ENCODE measurements at regions not wholly inside any gene's neighbourhood (a gene's known extent, or its start where the extent isn't known, plus 50 kb on each side); places are given as distances from the start of the nearest gene placed in this dataset.

GRCh38 chr7:68461430-68461829 is 1136.8 kb upstream of the AUTS2 start:
- TF ChIP-seq CTCF (IDR thresholded peaks at IDR 0.05; ENCODE audit: borderline replicate concordance, extremely low read depth, low read length, poor library complexity, severe bottlenecking): no peak
- TF ChIP-seq EZH2 (IDR thresholded peaks at IDR 0.05; ENCODE audit: borderline replicate concordance, low read depth, low read length, severe bottlenecking): no peak

Measured in DND-41 (cell line).